ENCODE measurements at regions not wholly inside any gene's neighbourhood (a gene's known extent, or its start where the extent isn't known, plus 50 kb on each side); places are given as distances from the start of the nearest gene placed in this dataset.
"Not testable (repeated sequence)": the region's sequence is repeated elsewhere in the genome, so short reads cannot be mapped to it uniquely, and the experiment has no call there.

GRCh38 chr7:17044396-17044795 lies 162.6 kb upstream of the AGR3 start:
- intact Hi-C loops (cut with DNase I; ENCODE audit: low total_unique reads) = no loop called here
- H3K36me3 ChIP-seq = no peaks in the 10 kb centered on the region
- H3K4me1 ChIP-seq = no peaks in the 10 kb centered on the region
- no peak overlapping the region for H3K27ac ChIP-seq
- TF ChIP-seq CTCF (IDR thresholded peaks at IDR 0.05) (no peak), POLR2A (IDR thresholded peaks at IDR 0.05) (no peak)
- H3K9me3 ChIP-seq = no peaks in the 10 kb centered on the region
- no peaks in the 10 kb centered on the region for H3K27me3 ChIP-seq
- no peak for DNase-seq
- no peak overlapping the region for H3K4me3 ChIP-seq

- Histone ChIP-seq H3K9me3 (no peaks in the 10 kb centered on the region), H3K27ac (no peak overlapping the region), H3K4me1 (no peaks in the 10 kb centered on the region), H3K4me3 (no peak overlapping the region), H3K36me3 (no peaks in the 10 kb centered on the region), H3K27me3 (no peaks in the 10 kb centered on the region)
- no peak for DNase-seq
- intact Hi-C loops (cut with DNase I; ENCODE audit: low total_unique reads) = no loop called here
- no peak for TF ChIP-seq CTCF (IDR thresholded peaks at IDR 0.05)
- no peak for TF ChIP-seq POLR2A (IDR thresholded peaks at IDR 0.05)
Measured at GRCh38 chr7:17044861-17045260, 163.1 kb upstream of the AGR3 start.

GRCh38 chr7:17046259-17046658 lies 164.5 kb upstream of the AGR3 start:
- H3K4me3 ChIP-seq = no peak overlapping the region
- no peak for TF ChIP-seq CTCF (IDR thresholded peaks at IDR 0.05)
- TF ChIP-seq POLR2A (IDR thresholded peaks at IDR 0.05) = no peak
- no peaks in the 10 kb centered on the region for H3K36me3 ChIP-seq
- no peaks in the 10 kb centered on the region for H3K4me1 ChIP-seq
- no peak overlapping the region for H3K27ac ChIP-seq
- no peak for DNase-seq
- intact Hi-C loops (cut with DNase I; ENCODE audit: low total_unique reads) = no loop called here
- no peaks in the 10 kb centered on the region for H3K9me3 ChIP-seq
- H3K27me3 ChIP-seq = no peaks in the 10 kb centered on the region

- Histone ChIP-seq H3K36me3 (no peaks in the 10 kb centered on the region), H3K9me3 (no peaks in the 10 kb centered on the region), H3K4me3 (no peak overlapping the region), H3K27ac (no peak overlapping the region), H3K4me1 (no peaks in the 10 kb centered on the region), H3K27me3 (no peaks in the 10 kb centered on the region)
- no peak for TF ChIP-seq CTCF (IDR thresholded peaks at IDR 0.05)
- TF ChIP-seq POLR2A (IDR thresholded peaks at IDR 0.05) = no peak
- no peak for DNase-seq
- intact Hi-C loops (cut with DNase I; ENCODE audit: low total_unique reads) = no loop called here
Measured at GRCh38 chr7:17046666-17047065, 164.9 kb upstream of the AGR3 start.

- H3K4me1 ChIP-seq; H3K4me3 ChIP-seq; intact Hi-C loops (cut with DNase I; ENCODE audit: low total_unique reads); H3K27me3 ChIP-seq; H3K36me3 ChIP-seq; H3K27ac ChIP-seq; DNase-seq; H3K9me3 ChIP-seq: not testable (repeated sequence)
Measured at GRCh38 chr7:17053164-17053563, 171.4 kb upstream of the AGR3 start.

- no peak overlapping the region for H3K27ac ChIP-seq
- no peak for TF ChIP-seq POLR2A (IDR thresholded peaks at IDR 0.05)
- TF ChIP-seq CTCF (IDR thresholded peaks at IDR 0.05) = no peak
Measured at GRCh38 chr7:17054206-17054605, 172.4 kb upstream of the AGR3 start.

More at GRCh38 chr7:17054206-17054605, 172.4 kb upstream of the AGR3 start:
- Histone ChIP-seq H3K4me1 (no peaks in the 10 kb centered on the region), H3K4me3 (no peak overlapping the region), H3K9me3 (no peaks in the 10 kb centered on the region), H3K36me3 (no peaks in the 10 kb centered on the region), H3K27me3 (no peaks in the 10 kb centered on the region)
- intact Hi-C loops (cut with DNase I; ENCODE audit: low total_unique reads) = no loop called here
- no peak for DNase-seq

Measured in uterus (tissue), 3 donors.